Dendritic cell treated with granulocyte-macrophage colony-stimulating factor and Interleukin-4, amounts not matched to agents 40 ng/mL and 50 ng/mL, for 4 days (primary cell): ENCODE measurements at regions not wholly inside any gene's neighbourhood (a gene's known extent, or its start where the extent isn't known, plus 50 kb on each side); places are given as distances from the start of the nearest gene placed in this dataset.

Experiments
- H3K27ac Mint-ChIP-seq: one replicate; pipeline ENCODE4 v1.8.0; 2022; ENCODE audit warnings: mild to moderate bottlenecking, mixed read lengths
- H3K27me3 Mint-ChIP-seq: one replicate; pipeline ENCODE4 v1.8.0; 2022; ENCODE audit warnings: mild to moderate bottlenecking, mixed read lengths
- H3K36me3 Mint-ChIP-seq: one replicate; pipeline ENCODE4 v1.8.0; 2022; ENCODE audit warnings: low read depth, mixed read lengths
- H3K4me1 Mint-ChIP-seq: one replicate; pipeline ENCODE4 v1.8.0; 2022; ENCODE audit warnings: low read depth, mixed read lengths
- H3K4me3 Mint-ChIP-seq: one replicate; pipeline ENCODE4 v1.8.0; 2022; ENCODE audit warnings: mild to moderate bottlenecking, moderate library complexity, mixed read lengths
- H3K9me3 Mint-ChIP-seq: one replicate; pipeline ENCODE4 v1.8.0; 2022; ENCODE audit warnings: mixed read lengths
- intact Hi-C: fragments of 100-400 bp; cut with micrococcal nuclease; formaldehyde crosslinking; loops from one replicate; pipeline ENCODE4 v1.15.0; 2022

DNA sequence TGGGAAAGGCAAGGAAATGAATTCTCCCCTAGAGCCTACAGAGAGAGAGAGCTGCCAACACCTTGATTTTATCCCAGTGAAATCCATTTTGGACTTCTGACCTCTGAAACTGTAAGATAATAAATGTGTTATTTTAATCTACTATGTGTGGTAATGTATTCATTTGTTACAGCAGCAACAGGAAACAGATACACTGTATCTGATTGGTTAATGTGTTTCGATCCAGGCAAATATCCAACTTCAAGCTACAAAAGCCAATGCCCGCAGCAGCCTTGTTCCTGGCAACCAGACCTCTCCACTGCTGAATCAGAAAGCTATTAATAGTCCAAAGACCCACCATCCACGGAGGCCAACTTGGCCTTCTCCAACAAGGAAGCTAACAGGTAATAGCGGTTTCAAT, 318.1 kb downstream of the PTTG2 start:
- no peak overlapping the region for H3K4me3 Mint-ChIP-seq
- H3K9me3 Mint-ChIP-seq, result peaks cover 9% of the 10 kb centered on the region
- H3K27ac Mint-ChIP-seq, result no peak overlapping the region
- H3K4me1 Mint-ChIP-seq, result peaks cover 12% of the 10 kb centered on the region
- H3K27me3 Mint-ChIP-seq, result no peaks in the 10 kb centered on the region
- no peaks in the 10 kb centered on the region for H3K36me3 Mint-ChIP-seq
- intact Hi-C loops, result no loop called here

GRCh38 chr4:38279077-38279476, 318.9 kb downstream of the PTTG2 start:
- intact Hi-C loops, result no loop called here
- H3K36me3 Mint-ChIP-seq, result no peaks in the 10 kb centered on the region
- H3K27ac Mint-ChIP-seq, result no peak overlapping the region
- no peak overlapping the region for H3K4me3 Mint-ChIP-seq
- H3K4me1 Mint-ChIP-seq, result peaks cover 12% of the 10 kb centered on the region
- H3K27me3 Mint-ChIP-seq, result no peaks in the 10 kb centered on the region
- H3K9me3 Mint-ChIP-seq, result peaks cover 9% of the 10 kb centered on the region

GRCh38 chr4:38279650-38280322, 319.6 kb downstream of the PTTG2 start:
- Mint-ChIP-seq H3K27me3 (no peaks in the 10 kb centered on the region), H3K27ac (no peak overlapping the region)
- intact Hi-C loops, result no loop called here

DNA sequence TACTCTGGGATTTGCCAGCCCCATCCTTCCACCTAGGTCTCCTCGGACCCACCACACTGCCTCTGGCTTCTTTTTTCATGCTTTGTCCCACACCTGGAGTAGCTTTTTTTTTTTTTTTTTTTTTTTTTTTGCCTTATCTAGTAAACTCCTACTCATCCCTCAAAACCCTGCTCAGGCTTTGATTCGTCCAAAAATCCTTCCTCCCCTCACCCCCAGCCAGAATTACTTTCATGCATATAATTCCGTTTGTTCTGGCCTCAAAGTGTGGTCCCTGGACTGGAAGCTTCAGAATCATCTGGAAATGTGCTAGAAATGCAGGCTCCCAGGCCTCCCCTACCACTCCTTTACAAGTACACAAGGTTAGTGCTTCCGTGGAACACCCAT, 320.1 kb downstream of the PTTG2 start:
- Mint-ChIP-seq H3K27ac (no peak overlapping the region), H3K4me3 (no peak overlapping the region), H3K4me1 (peaks cover 5% of the 10 kb centered on the region), H3K27me3 (no peaks in the 10 kb centered on the region), H3K36me3 (no peaks in the 10 kb centered on the region), H3K9me3 (no peaks in the 10 kb centered on the region)
- intact Hi-C loops, result no loop called here

More at GRCh38 chr4:38279650-38280322, 319.6 kb downstream of the PTTG2 start:
- H3K36me3 Mint-ChIP-seq, result no peaks in the 10 kb centered on the region
- peaks cover 3% of the 10 kb centered on the region for H3K9me3 Mint-ChIP-seq
- H3K4me1 Mint-ChIP-seq, result peaks cover 7% of the 10 kb centered on the region
- no peak overlapping the region for H3K4me3 Mint-ChIP-seq

- intact Hi-C loops, result no loop called here
- Mint-ChIP-seq H3K27me3 (no peaks in the 10 kb centered on the region), H3K4me1 (peaks cover 5% of the 10 kb centered on the region), H3K36me3 (no peaks in the 10 kb centered on the region), H3K4me3 (no peak overlapping the region), H3K9me3 (no peaks in the 10 kb centered on the region), H3K27ac (no peak overlapping the region)
These were observed 321.3 kb downstream of the PTTG2 start for GRCh38 chr4:38281371-38282071.

DNA sequence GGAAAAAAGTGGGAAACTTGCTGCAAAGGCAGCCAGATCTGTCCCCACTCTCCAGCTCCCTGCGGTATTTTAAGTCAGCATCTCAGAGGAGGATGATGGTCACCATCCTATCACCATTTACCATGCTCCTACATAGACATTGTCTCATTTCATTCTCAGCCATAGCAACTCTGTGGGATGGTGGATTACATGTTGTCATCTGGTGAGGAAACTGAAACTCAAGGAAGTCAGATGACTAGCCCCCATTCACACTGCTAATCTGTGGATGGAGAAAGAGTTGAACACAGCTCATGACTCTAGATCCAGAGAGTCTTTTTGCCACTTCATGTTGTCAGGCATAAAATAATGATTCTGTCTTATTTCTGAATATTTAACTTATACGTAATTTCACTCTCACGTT, 323.5 kb downstream of the PTTG2 start:
- H3K27ac Mint-ChIP-seq, result no peak overlapping the region
- no peaks in the 10 kb centered on the region for H3K36me3 Mint-ChIP-seq
- H3K27me3 Mint-ChIP-seq, result peaks cover 2% of the 10 kb centered on the region
- H3K9me3 Mint-ChIP-seq, result no peaks in the 10 kb centered on the region
- intact Hi-C loops, result no loop called here
- peaks cover 5% of the 10 kb centered on the region for H3K4me1 Mint-ChIP-seq
- no peak overlapping the region for H3K4me3 Mint-ChIP-seq

GRCh38 chr4:38284294-38285030, 324.3 kb downstream of the PTTG2 start:
- H3K27me3 Mint-ChIP-seq, result peaks cover 2% of the 10 kb centered on the region
- no peak overlapping the region for H3K27ac Mint-ChIP-seq
- peaks cover 5% of the 10 kb centered on the region for H3K4me1 Mint-ChIP-seq
- no peak overlapping the region for H3K4me3 Mint-ChIP-seq
- intact Hi-C loops, result no loop called here
- no peaks in the 10 kb centered on the region for H3K36me3 Mint-ChIP-seq
- H3K9me3 Mint-ChIP-seq, result no peaks in the 10 kb centered on the region

DNA sequence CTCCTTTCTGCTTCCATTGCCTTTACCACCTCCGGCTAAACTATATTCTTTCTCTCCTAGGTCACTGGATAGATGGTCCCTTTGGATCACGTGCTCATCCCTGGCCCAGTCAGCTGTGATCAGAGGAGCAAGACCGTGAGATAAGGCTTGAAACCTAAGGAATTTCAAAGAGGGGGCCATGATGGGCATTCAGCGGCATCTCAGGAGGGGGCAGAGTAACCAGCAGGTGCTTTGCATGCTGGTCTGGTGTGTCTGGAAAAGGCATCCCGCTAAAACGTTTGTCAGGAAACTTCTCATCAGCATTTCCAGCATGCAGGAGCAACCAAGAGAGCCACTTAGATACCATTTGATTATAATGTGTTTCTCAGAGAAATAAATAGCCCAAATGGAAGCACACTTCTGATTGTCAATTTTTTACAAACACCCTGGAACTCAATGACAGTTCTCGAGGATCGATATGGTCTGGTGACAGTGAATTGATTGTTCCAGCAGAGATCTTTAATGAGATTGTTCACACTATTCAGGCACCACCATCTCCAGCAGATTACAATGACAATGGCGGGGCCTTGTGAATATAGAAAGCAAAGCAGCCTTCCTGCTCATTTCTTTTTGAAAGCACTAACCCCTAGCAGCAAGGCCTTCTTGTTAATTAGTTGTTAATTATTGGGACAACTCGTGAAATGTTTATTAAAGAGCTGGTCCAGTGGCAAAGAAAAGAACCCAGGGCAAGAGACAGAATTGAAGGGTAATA, 327.1 kb downstream of the PTTG2 start:
- Mint-ChIP-seq H3K4me3 (no peak overlapping the region), H3K36me3 (no peaks in the 10 kb centered on the region), H3K27me3 (peaks cover 2% of the 10 kb centered on the region), H3K27ac (no peak overlapping the region), H3K4me1 (peaks cover 5% of the 10 kb centered on the region), H3K9me3 (no peaks in the 10 kb centered on the region)
- intact Hi-C loops, result no loop called here

DNA sequence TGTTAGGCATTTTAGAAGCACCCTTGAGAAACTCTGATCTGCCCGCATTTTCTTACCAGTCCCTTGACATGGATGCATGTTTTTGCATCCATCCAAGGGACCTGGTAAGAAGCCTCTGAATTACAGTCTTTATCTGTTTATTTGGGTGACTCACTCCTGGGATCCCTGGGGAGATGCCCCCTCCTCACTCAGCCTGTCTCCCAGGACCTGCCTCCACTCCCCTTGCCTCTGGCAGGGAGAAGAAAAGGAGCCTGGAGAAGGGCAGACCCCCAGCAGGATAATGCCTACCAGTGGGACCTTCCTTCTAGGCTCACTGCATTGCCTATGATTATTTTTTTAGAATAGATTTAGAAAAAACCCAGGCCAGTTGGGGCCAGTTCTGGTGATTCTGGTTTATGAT, 329.4 kb downstream of the PTTG2 start:
- peaks cover 19% of the 10 kb centered on the region for H3K9me3 Mint-ChIP-seq
- H3K36me3 Mint-ChIP-seq, result no peaks in the 10 kb centered on the region
- peaks cover 2% of the 10 kb centered on the region for H3K27me3 Mint-ChIP-seq
- no peak overlapping the region for H3K4me3 Mint-ChIP-seq
- peaks cover 5% of the 10 kb centered on the region for H3K4me1 Mint-ChIP-seq
- no peak overlapping the region for H3K27ac Mint-ChIP-seq
- intact Hi-C loops, result no loop called here

DNA sequence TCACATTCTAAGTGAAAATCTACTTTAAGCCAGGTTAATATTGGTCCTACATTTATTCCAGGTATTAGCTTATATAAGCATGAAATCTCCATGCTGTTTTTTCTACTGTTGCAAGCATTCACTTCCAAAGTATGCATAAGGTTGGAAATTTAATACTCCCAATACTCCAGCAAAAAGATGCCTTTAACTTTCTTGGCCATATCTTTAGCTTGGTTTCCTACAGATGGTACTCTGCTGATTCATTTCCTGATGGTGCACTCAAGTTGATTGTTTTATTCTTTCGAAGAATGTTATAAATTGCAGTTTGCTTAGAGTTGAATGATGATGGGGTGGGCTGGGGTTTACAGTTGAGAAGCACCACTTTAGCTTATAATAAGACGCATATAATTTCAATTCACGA, 330.2 kb downstream of the PTTG2 start:
- intact Hi-C loops, result no loop called here
- H3K27me3 Mint-ChIP-seq, result peaks cover 2% of the 10 kb centered on the region
- no peaks in the 10 kb centered on the region for H3K36me3 Mint-ChIP-seq
- H3K4me1 Mint-ChIP-seq, result peaks cover 5% of the 10 kb centered on the region
- no peak overlapping the region for H3K27ac Mint-ChIP-seq
- no peak overlapping the region for H3K4me3 Mint-ChIP-seq
- peaks cover 25% of the 10 kb centered on the region for H3K9me3 Mint-ChIP-seq

DNA sequence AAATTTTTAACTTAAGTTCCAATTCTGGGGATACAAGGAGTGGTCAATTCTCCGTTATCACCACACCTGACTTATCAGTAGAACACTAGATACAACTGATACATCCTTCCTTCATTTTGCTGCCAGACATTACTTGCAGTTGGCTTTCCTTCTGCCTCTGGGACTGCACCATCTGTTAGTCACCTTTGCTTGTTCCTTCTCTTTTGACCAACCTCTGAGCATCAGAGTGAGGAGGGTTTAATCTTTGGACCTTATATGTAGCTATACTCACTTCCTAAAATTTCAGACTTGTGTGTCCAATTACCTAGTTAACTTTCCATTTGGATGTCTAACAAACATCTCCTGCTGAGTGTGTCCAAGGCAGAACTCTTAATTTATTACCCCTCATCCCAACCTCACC, 330.7 kb downstream of the PTTG2 start:
- no peak overlapping the region for H3K27ac Mint-ChIP-seq
- H3K9me3 Mint-ChIP-seq, result peaks cover 27% of the 10 kb centered on the region
- H3K27me3 Mint-ChIP-seq, result peaks cover 2% of the 10 kb centered on the region
- no peak overlapping the region for H3K4me3 Mint-ChIP-seq
- no peaks in the 10 kb centered on the region for H3K36me3 Mint-ChIP-seq
- intact Hi-C loops, result no loop called here
- H3K4me1 Mint-ChIP-seq, result peaks cover 5% of the 10 kb centered on the region

GRCh38 chr4:38292529-38292928, 332.3 kb downstream of the PTTG2 start:
- Mint-ChIP-seq H3K27me3 (no peaks in the 10 kb centered on the region), H3K27ac (no peak overlapping the region), H3K4me1 (peaks cover 5% of the 10 kb centered on the region), H3K4me3 (no peak overlapping the region), H3K9me3 (peaks cover 37% of the 10 kb centered on the region), H3K36me3 (no peaks in the 10 kb centered on the region)
- intact Hi-C loops, result no loop called here

DNA sequence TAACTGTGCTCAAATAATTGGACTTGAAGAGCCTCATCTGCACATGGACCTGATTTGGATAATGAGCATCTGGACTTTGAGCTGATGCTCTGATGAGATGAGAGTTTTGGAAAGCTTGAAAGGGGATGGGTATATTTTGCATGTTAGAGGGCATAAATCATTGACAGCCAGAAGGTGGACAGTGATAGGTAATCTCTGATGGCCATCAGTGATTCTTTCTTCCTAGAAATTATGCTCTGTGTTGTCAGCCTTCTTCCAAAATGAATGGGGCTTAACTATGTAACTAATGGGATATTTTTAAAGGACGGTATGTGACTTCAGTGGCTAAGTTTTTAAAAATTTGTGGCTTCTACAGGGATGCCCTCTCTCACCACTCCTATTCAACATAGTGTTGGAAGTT, 334.0 kb downstream of the PTTG2 start:
- intact Hi-C loops, result no loop called here
- H3K27ac Mint-ChIP-seq, result no peak overlapping the region
- H3K36me3 Mint-ChIP-seq, result no peaks in the 10 kb centered on the region
- no peaks in the 10 kb centered on the region for H3K27me3 Mint-ChIP-seq
- peaks cover 5% of the 10 kb centered on the region for H3K4me1 Mint-ChIP-seq
- H3K4me3 Mint-ChIP-seq, result no peak overlapping the region
- peaks cover 53% of the 10 kb centered on the region for H3K9me3 Mint-ChIP-seq

- Mint-ChIP-seq H3K36me3 (no peaks in the 10 kb centered on the region), H3K4me3 (no peak overlapping the region), H3K4me1 (no peaks in the 10 kb centered on the region), H3K27ac (no peak overlapping the region), H3K27me3 (peaks cover 2% of the 10 kb centered on the region), H3K9me3 (peaks cover 76% of the 10 kb centered on the region)
- intact Hi-C loops, result loop anchor here (2.0 kb wide), 1 partner anchor 64 kb away; no protein-coding TSS in a partner anchor
These were observed 336.9 kb downstream of the PTTG2 start for GRCh38 chr4:38297061-38297460.
